T-cell (primary cell): ENCODE measurements at regions not wholly inside any gene's neighbourhood (a gene's known extent, or its start where the extent isn't known, plus 50 kb on each side); places are given as distances from the start of the nearest gene placed in this dataset.
A peak's percentile ranks its signal among the peaks of the same experiment; 100 is the strongest.

ENCODE experiments used
- ATAC-seq, 4 experiments: fragments of 200-7000 bp in 3 of 4; fragments of 150-1000 bp in 1 of 4; cut with Tn5 transposase; replicated peaks in 1 of 4; 1 replicate in 3 of 4; 2 replicates in 1 of 4; pipeline ENCODE4 v1.10.0; 2021; ENCODE audit warnings: moderate library complexity in 3 of 4, mild to moderate bottlenecking in 2 of 4, moderate number of reproducible peaks in 1 of 4
- CTCF ChIA-PET, 2 donors: fragments of 300-600 bp; sonication (Branson Sonifier 250); formaldehyde crosslinking; loops; one replicate each; lab custom pipeline; 2022; ENCODE audit warnings: antibody characterized with exemption in 2 of 2; lab: Charles Lee
- POLR2A ChIA-PET, 2 donors: fragments of 300-600 bp; sonication (Branson Sonifier 250); formaldehyde crosslinking; loops; one replicate each; lab custom pipeline; 2022; ENCODE audit warnings: antibody characterized with exemption in 2 of 2; lab: Charles Lee
- DNase-seq, 35 experiments: peaks; one replicate each; pipeline versions ENCODE4 v3.0.0 to v3.0.0-alpha.2; 2013 to 2023
- H3K27ac ChIP-seq: one replicate; pipeline ENCODE4 v1.5.1; 2013; ENCODE audit warnings: low read length
- H3K27me3 ChIP-seq, 2 experiments: replicated peaks in 1 of 2; 1 replicate in 1 of 2; 2 replicates in 1 of 2; pipeline versions ENCODE4 v1.6.1 to v1.7.0; 2013; ENCODE audit warnings: low read length in 1 of 2, mixed read lengths in 1 of 2; ENCODE audit not compliant: control insufficient read depth in 2 of 2, insufficient read depth in 2 of 2; ENCODE audit errors: extremely low read depth in 1 of 2
- H3K36me3 ChIP-seq, 2 donors: 1 replicate in 1 of 2; 2 replicates in 1 of 2; pipeline versions ENCODE4 v1.6.1 to v1.7.0; 2013; ENCODE audit warnings: low read length in 1 of 2; ENCODE audit not compliant: control insufficient read depth in 2 of 2, insufficient read depth in 1 of 2; ENCODE audit errors: extremely low read depth in 1 of 2
- H3K4me1 ChIP-seq, 2 experiments: 1 replicate in 1 of 2; 2 replicates in 1 of 2; pipeline versions ENCODE4 v1.6.1 to v1.7.0; 2013; ENCODE audit warnings: low read length in 2 of 2, mixed read lengths in 1 of 2; ENCODE audit not compliant: insufficient read depth in 2 of 2, control insufficient read depth in 1 of 2; ENCODE audit errors: extremely low read depth in 1 of 2
- H3K4me3 ChIP-seq, 2 donors: 1 replicate in 1 of 2; 2 replicates in 1 of 2; pipeline versions ENCODE4 v1.5.1 to v1.7.0; 2013; ENCODE audit warnings: mild to moderate bottlenecking in 2 of 2, low read length in 1 of 2, moderate library complexity in 1 of 2; ENCODE audit not compliant: control insufficient read depth in 1 of 2; ENCODE audit errors: extremely low read depth in 1 of 2
- H3K9me3 ChIP-seq: 2 replicates; pipeline ENCODE4 v1.7.0; 2013
- H3K27ac Mint-ChIP-seq, 2 donors: one replicate each; pipeline ENCODE4 v1.8.0; 2020 to 2021; ENCODE audit warnings: mild to moderate bottlenecking in 2 of 2, mixed read lengths in 2 of 2
- H3K27me3 Mint-ChIP-seq, 2 donors: one replicate each; pipeline ENCODE4 v1.8.0; 2021 to 2022; ENCODE audit warnings: mixed read lengths in 2 of 2
- H3K36me3 Mint-ChIP-seq: one replicate; pipeline ENCODE4 v1.8.0; 2021; ENCODE audit warnings: mixed read lengths
- H3K4me1 Mint-ChIP-seq, 3 donors: one replicate each; pipeline ENCODE4 v1.8.0; 2020 to 2022; ENCODE audit warnings: mixed read lengths in 3 of 3, mild to moderate bottlenecking in 1 of 3
- H3K4me3 Mint-ChIP-seq, 3 donors: one replicate each; pipeline ENCODE4 v1.8.0; 2020 to 2022; ENCODE audit warnings: mild to moderate bottlenecking in 3 of 3, mixed read lengths in 3 of 3, moderate library complexity in 3 of 3
- H3K9me3 Mint-ChIP-seq, 3 donors: one replicate each; pipeline ENCODE4 v1.8.0; 2020 to 2022; ENCODE audit warnings: mixed read lengths in 3 of 3
- WGBS: methylation state at CpG from one replicate; pipeline ENCODE4 v1.1.5; 2013; ENCODE audit warnings: missing lambda C conversion rate; ENCODE audit not compliant: insufficient coverage; 5-methylcytosine and 5-hydroxymethylcytosine counted together

DNA sequence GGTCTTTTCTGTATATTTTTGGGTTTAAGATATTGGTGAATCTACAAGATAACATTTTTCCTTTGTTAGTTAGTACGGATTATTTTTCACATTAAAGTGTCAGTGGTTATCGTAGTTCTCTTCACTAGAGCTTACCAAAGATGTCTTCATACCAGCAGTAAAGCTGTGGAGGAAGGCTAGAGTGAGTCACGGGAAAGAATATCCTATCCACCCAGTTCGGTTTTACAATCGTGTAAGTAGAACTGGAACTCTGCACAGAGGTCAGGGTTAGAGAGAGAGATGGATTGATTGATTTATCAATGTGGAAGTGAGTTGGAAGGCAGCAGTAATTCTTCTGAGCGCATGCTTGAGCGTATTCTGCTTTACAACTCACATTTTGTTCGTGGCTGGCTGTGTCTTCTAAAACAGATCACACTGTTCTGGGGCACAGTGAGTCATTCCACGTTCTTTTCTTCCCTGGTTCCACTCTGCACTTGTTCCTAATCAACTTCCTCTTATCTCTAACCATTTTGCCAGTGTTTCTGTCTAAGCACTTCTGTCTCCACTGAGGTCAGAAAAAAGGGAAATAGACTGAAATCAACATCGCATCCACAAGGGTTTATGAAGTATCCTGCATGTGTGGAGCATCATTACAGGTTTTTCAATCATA lies 86.5 kb upstream of the ARRDC3 start:
- H3K4me3 ChIP-seq: no peak overlapping the region
- POLR2A ChIA-PET: no interaction called here
- Mint-ChIP-seq H3K4me3 (peak overlapping the region in 1 of 3 donors; percentile 18), H3K36me3 (no peaks in the 10 kb centered on the region), H3K9me3 (peaks cover 0 to 5% (median 0%) of the 10 kb centered on the region in 3 donors), H3K4me1 (peaks cover 11 to 18% (median 14%) of the 10 kb centered on the region in 3 donors), H3K27ac (no peak overlapping the region), H3K27me3 (peaks cover 0 to 3% of the 10 kb centered on the region in 2 donors)
- H3K4me1 ChIP-seq: no peaks in the 10 kb centered on the region
- ATAC-seq (peak in 1 of 4 experiments; percentile 16), DNase-seq (no peak)
- WGBS: 54% methylated on average over 4 of the region's 10 CpGs
- CTCF ChIA-PET: interaction anchor here in 1 of 2 donors (0.6 kb wide), 1 partner anchor 220 kb away, joined by 4 read pairs; no protein-coding TSS in a partner anchor
- H3K27ac ChIP-seq: no peak overlapping the region
- H3K27me3 ChIP-seq: no peaks in the 10 kb centered on the region
- H3K36me3 ChIP-seq: no peaks in the 10 kb centered on the region
- no peaks in the 10 kb centered on the region for H3K9me3 ChIP-seq

DNA sequence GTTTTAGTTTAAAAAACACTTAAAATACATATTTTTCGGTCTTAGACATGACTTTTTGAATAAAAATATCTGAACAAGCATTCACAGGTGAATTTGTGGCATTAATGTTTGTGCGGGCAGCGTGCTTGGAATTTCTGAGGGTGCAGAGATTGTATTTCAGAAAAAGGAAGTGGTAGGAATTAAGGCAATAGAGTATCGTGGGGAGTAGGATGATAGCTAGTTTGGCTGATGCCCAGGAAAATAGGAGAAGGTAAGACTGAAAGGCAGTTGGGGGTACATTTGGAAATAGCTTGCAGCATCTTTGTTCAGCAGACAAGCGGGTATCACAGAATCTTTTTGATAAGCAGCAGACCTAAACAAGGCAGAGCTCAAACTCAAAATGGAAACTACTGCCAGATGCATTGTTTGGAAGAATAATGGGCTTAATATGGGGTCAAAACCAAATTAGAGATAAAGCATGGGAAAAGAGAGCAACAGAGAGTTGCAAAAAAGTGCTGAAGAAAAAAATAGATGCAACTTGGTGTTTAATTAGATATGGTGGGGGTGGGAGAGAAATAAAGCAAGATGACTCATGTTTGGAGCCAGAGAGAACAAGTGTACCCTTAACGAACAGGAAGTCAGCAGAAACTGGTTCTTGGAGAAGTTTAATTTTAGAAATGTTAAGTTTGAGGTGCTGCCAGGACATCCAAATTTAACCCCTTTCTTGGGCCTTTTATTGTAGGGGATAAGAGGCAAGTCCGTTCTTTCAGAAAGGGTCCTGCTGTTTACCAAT lies 85.7 kb upstream of the ARRDC3 start:
- H3K27me3 ChIP-seq: no peaks in the 10 kb centered on the region
- H3K27me3 Mint-ChIP-seq: peaks cover 0 to 3% of the 10 kb centered on the region in 2 donors
- H3K4me3 ChIP-seq: no peak overlapping the region
- H3K4me1 ChIP-seq: no peaks in the 10 kb centered on the region
- peak overlapping the region in 1 of 3 donors; percentile 18 for H3K4me3 Mint-ChIP-seq
- no peaks in the 10 kb centered on the region for H3K9me3 ChIP-seq
- H3K9me3 Mint-ChIP-seq: peaks cover 0 to 5% (median 1%) of the 10 kb centered on the region in 3 donors
- WGBS: 79% methylated on average over 4 of the region's 7 CpGs
- H3K27ac Mint-ChIP-seq: peak overlapping the region in 1 of 2 donors; percentile 4
- DNase-seq (no peak), ATAC-seq (peak in 1 of 4 experiments; percentile 35)
- no peak overlapping the region for H3K27ac ChIP-seq
- no peaks in the 10 kb centered on the region for H3K36me3 Mint-ChIP-seq
- no peaks in the 10 kb centered on the region for H3K36me3 ChIP-seq
- H3K4me1 Mint-ChIP-seq: peaks cover 11 to 18% (median 14%) of the 10 kb centered on the region in 3 donors
- POLR2A ChIA-PET: no interaction called here
- CTCF ChIA-PET: no interaction called here

DNA sequence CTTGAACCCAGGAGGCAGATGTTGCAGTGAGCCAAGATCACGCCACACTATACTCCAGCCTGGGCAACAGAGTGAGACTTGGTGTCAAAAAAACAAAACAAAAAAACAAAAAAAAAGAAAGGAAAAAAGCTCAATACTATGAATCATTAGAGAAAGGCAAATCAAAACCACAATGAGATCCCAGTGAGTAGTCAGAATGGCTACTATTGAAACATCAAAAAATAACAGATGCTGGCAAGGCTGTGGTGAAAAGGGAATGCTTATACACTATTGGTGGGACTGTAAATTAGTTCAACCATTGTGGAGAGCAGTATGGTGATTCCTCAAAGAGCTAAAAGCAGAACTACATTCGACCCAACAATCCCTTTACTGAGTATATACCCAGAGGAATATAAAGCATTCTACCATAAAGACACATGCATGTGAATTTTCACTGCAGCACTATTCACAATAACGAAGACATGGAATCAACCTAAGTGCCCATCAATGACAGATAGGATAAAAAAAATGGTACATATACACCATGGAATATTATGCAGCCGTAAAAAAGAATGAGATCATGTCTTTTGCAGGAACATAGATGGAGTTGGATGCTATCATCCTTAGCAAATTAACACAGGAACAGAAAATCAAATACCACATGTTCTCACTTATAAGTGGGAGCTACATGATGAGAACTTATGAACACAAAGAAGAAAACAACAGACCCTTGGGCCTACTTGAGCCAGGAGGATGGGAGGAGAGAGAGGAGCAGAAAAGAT lies 81.9 kb upstream of the ARRDC3 start:
- ATAC-seq (no peak), DNase-seq (no peak)
- H3K9me3 Mint-ChIP-seq: peaks cover 9 to 14% (median 13%) of the 10 kb centered on the region in 3 donors
- WGBS: no CpG with 5 or more reads among the region's 4 CpGs
- H3K36me3 Mint-ChIP-seq: no peaks in the 10 kb centered on the region
- ChIA-PET CTCF (no interaction called here), POLR2A (no interaction called here)
- H3K4me3 ChIP-seq: no peak overlapping the region
- no peak overlapping the region for H3K27ac ChIP-seq
- no peaks in the 10 kb centered on the region for H3K9me3 ChIP-seq
- no peak overlapping the region for H3K27ac Mint-ChIP-seq
- H3K27me3 Mint-ChIP-seq: peaks cover 0 to 3% of the 10 kb centered on the region in 2 donors
- H3K4me1 ChIP-seq: no peaks in the 10 kb centered on the region
- no peak overlapping the region for H3K4me3 Mint-ChIP-seq
- no peaks in the 10 kb centered on the region for H3K27me3 ChIP-seq
- no peaks in the 10 kb centered on the region for H3K36me3 ChIP-seq
- H3K4me1 Mint-ChIP-seq: peaks cover 11 to 17% (median 14%) of the 10 kb centered on the region in 3 donors

DNA sequence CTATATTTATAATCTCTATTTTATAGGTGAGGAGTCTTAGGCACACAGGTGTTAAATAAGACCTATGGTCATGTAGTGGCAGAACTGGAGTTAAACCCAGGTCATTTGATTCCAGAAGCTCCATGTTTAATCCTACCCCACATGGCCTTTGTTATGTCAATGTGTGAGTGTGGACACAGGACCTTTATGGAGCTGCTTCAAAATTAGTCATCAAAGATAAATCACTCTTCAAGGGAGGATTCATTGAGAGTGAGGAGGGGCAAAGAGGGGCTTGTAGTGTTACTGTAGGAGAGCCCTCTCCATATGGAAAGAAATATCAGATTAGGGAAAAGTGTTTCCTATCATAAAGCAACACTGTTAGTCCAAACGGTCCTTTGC lies 74.6 kb upstream of the ARRDC3 start:
- ChIA-PET CTCF (interaction anchor here in 1 of 2 donors (0.6 kb wide), 1 partner anchor 56 kb away, joined by 3 read pairs; no protein-coding TSS in a partner anchor), POLR2A (no interaction called here)
- Histone ChIP-seq H3K9me3 (no peaks in the 10 kb centered on the region), H3K27ac (no peak overlapping the region), H3K4me3 (no peak overlapping the region), H3K4me1 (no peaks in the 10 kb centered on the region), H3K27me3 (no peaks in the 10 kb centered on the region), H3K36me3 (no peaks in the 10 kb centered on the region)
- ATAC-seq (no peak), DNase-seq (no peak)
- no peak overlapping the region for H3K27ac Mint-ChIP-seq
- no peak overlapping the region for H3K4me3 Mint-ChIP-seq
- no CpG with 5 or more reads among the region's 1 CpG for WGBS
- H3K4me1 Mint-ChIP-seq: peaks cover 0 to 3% (median 0%) of the 10 kb centered on the region in 3 donors
- no peaks in the 10 kb centered on the region for H3K36me3 Mint-ChIP-seq
- H3K27me3 Mint-ChIP-seq: peaks cover 0 to 3% of the 10 kb centered on the region in 2 donors
- H3K9me3 Mint-ChIP-seq: peaks cover 5 to 10% (median 8%) of the 10 kb centered on the region in 3 donors

DNA sequence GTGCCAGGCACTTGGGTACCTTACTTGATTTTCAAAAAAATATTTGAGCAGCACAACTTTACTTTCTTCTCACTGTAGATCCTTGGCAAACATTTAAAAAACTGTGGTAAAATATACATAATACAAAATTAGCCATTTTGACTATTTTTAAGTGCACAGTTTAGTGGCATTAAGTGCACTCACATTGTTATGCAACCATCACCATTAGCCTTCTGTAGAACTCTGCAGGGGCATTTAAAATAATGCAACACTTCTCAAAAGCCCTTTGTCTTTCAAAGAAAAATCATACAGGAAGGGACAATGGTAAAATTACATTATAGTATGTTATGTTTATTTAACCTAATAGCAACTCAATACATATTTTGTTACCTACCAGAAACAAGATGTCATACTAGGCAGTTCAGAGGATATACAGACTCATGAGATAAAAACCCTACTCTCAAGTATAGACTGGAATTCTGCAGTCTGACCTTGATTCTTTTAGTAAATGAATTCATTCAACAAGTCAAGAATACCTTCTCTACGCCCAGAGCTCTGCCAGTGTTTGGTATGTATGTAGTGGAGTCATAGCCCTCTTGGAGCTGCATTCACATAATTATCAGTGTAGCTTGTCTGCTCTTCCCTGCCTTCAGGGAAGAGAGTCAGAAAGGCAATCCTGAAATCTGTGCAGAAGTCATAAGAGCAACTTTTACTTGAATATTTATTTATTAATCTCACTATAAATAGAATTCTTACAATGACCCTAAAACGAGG lies 74.0 kb upstream of the ARRDC3 start:
- CTCF ChIA-PET: interaction anchor here in 1 of 2 donors (0.6 kb wide), 2 partner anchors 57 to 122 kb away, joined by 3 to 4 read pairs; no protein-coding TSS in a partner anchor

More for the DNA sequence above, 74.0 kb upstream of the ARRDC3 start:
- peaks cover 0 to 3% (median 0%) of the 10 kb centered on the region in 3 donors for H3K4me1 Mint-ChIP-seq
- Histone ChIP-seq H3K27me3 (no peaks in the 10 kb centered on the region), H3K4me3 (no peak overlapping the region), H3K27ac (no peak overlapping the region), H3K36me3 (no peaks in the 10 kb centered on the region), H3K9me3 (no peaks in the 10 kb centered on the region), H3K4me1 (no peaks in the 10 kb centered on the region)
- no peak overlapping the region for H3K27ac Mint-ChIP-seq
- H3K36me3 Mint-ChIP-seq: no peaks in the 10 kb centered on the region
- POLR2A ChIA-PET: interaction anchor here in 1 of 2 donors (0.5 kb wide), 1 partner anchor 76 kb away, joined by 4 read pairs; no protein-coding TSS in a partner anchor
- DNase-seq (no peak), ATAC-seq (no peak)
- H3K4me3 Mint-ChIP-seq: no peak overlapping the region
- peaks cover 0 to 3% of the 10 kb centered on the region in 2 donors for H3K27me3 Mint-ChIP-seq
- H3K9me3 Mint-ChIP-seq: peaks cover 3 to 5% (median 5%) of the 10 kb centered on the region in 3 donors
- WGBS: no CpG with 5 or more reads among the region's 2 CpGs
